Transverse colon (tissue), 4 donors: ENCODE measurements at regions not wholly inside any gene's neighbourhood (a gene's known extent, or its start where the extent isn't known, plus 50 kb on each side); places are given as distances from the start of the nearest gene placed in this dataset.

ENCODE experiments used
- DNase-seq: peaks from one replicate; pipeline ENCODE4 v3.0.0-alpha.2; 2019
- H3K27ac ChIP-seq, 4 donors: fragments of 200-600 bp; sonication (generic); 2 replicates each; pipeline ENCODE4 v1.5.1; 2016 to 2018; ENCODE audit warnings: inconsistent platforms in 4 of 4
- H3K27me3 ChIP-seq: fragments of 200-600 bp; sonication (generic); 2 replicates; pipeline ENCODE4 v1.5.1; 2017; ENCODE audit warnings: inconsistent platforms
- H3K36me3 ChIP-seq, 4 donors: fragments of 200-600 bp; sonication (generic); 2 replicates each; pipeline ENCODE4 v1.5.1; 2017 to 2019; ENCODE audit warnings: inconsistent platforms in 4 of 4
- H3K4me1 ChIP-seq, 4 donors: fragments of 200-600 bp; sonication (generic); 2 replicates each; pipeline ENCODE4 v1.5.1; 2017 to 2020; ENCODE audit warnings: inconsistent platforms in 4 of 4
- H3K4me3 ChIP-seq, 4 donors: fragments of 200-600 bp; sonication (generic); 1 replicate in 1 of 4; 2 replicates in 3 of 4; pipeline versions ENCODE4 v1.5.1 to v1.6.1; 2017 to 2019; ENCODE audit warnings: inconsistent platforms in 4 of 4
- H3K9me3 ChIP-seq, 2 donors: fragments of 200-600 bp; sonication (generic); 2 replicates each; pipeline ENCODE4 v1.5.1; 2017 to 2019; ENCODE audit warnings: inconsistent platforms in 2 of 2
- EP300 ChIP-seq: sonication (generic); formaldehyde crosslinking; IDR thresholded peaks from one replicate; pipeline ENCODE4 v1.6.1; 2017; ENCODE audit warnings: antibody characterized with exemption, low read depth
- POLR2A ChIP-seq: fragments of 450-650 bp; IDR thresholded peaks from one replicate; pipeline ENCODE4 v1.6.1; 2016; ENCODE audit warnings: antibody characterized with exemption, mild to moderate bottlenecking, moderate library complexity
- POLR2AphosphoS5 ChIP-seq, 3 donors: sonication (generic); formaldehyde crosslinking; IDR thresholded peaks; one replicate each; pipeline ENCODE4 v1.6.1; 2016; ENCODE audit warnings: antibody characterized with exemption in 3 of 3
- WGBS, 2 donors: methylation state at CpG; one replicate each; pipeline ENCODE4 v1.1.5; 2018; ENCODE audit warnings: low coverage in 1 of 2; 5-methylcytosine and 5-hydroxymethylcytosine counted together
- in situ Hi-C, 4 donors: fragments of 200-750 bp; cut with MboI; loops; one replicate each; pipeline versions ENCODE4 v1.15.0 to v1.15.1; 2017; ENCODE audit warnings: low sequenced_read_pairs in 3 of 4, low pct_ligation_motif_present in 1 of 4, low pct_unique_long_range_greater_than_20kb in 1 of 4
- intact Hi-C: fragments of 100-400 bp; cut with DNase I; formaldehyde crosslinking; loops from one replicate; pipeline ENCODE4 v1.15.1; 2023; ENCODE audit warnings: low total_unique reads
- TF ChIP-seq, protein P1 (sequence below), 5 experiments: fragments of 200-600 bp in 3 of 5; fragments of 450-650 bp in 2 of 5; sonication (generic) in 3 of 5; IDR thresholded peaks; 1 replicate in 2 of 5; 2 replicates in 3 of 5; pipeline ENCODE4 v1.5.1; 2016 to 2017; ENCODE audit warnings: antibody characterized with exemption in 5 of 5, inconsistent platforms in 3 of 5, mild to moderate bottlenecking in 2 of 5, moderate library complexity in 1 of 5

DNA sequence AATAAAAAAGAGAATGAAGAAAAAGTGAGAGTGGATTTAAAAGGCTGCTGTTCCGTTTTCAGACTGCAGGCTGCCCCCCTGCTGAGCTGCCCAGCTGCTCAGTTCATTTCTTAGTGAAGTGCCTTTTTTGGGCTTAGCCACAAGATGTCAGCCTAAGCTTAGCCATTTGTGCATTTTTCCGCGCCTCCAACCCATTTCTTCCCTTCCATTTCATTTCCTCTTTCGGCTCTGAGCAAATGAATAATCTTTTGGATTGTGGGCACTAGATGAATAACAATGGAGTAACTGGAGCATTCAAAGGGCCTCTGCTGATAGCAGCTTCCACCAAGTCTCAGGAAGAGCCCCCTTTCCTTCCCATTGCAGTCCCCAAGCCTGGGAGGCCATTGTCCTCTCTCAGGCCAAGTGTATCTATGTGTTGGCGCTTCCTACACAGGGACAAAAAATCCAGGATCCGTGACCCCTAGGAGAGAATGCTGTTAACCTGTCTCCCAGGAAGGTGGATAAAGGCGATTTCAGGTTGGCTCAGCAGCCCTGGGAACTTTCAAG is 83.5 kb upstream of the SPTLC3 start:
- peaks cover 0 to 9% (median 0%) of the 10 kb centered on the region in 4 donors for H3K4me1 ChIP-seq
- intact Hi-C loops = loop anchor here (5.0 kb wide), 1 partner anchor 192 kb away; no protein-coding TSS in a partner anchor
- H3K9me3 ChIP-seq = no peaks in the 10 kb centered on the region
- no peaks in the 10 kb centered on the region for H3K36me3 ChIP-seq
- no peak overlapping the region for H3K4me3 ChIP-seq
- TF ChIP-seq EP300 = no peak
- TF ChIP-seq POLR2AphosphoS5 (IDR thresholded peaks at IDR 0.05) = no peak
- TF ChIP-seq, protein P1, sequence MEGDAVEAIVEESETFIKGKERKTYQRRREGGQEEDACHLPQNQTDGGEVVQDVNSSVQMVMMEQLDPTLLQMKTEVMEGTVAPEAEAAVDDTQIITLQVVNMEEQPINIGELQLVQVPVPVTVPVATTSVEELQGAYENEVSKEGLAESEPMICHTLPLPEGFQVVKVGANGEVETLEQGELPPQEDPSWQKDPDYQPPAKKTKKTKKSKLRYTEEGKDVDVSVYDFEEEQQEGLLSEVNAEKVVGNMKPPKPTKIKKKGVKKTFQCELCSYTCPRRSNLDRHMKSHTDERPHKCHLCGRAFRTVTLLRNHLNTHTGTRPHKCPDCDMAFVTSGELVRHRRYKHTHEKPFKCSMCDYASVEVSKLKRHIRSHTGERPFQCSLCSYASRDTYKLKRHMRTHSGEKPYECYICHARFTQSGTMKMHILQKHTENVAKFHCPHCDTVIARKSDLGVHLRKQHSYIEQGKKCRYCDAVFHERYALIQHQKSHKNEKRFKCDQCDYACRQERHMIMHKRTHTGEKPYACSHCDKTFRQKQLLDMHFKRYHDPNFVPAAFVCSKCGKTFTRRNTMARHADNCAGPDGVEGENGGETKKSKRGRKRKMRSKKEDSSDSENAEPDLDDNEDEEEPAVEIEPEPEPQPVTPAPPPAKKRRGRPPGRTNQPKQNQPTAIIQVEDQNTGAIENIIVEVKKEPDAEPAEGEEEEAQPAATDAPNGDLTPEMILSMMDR (IDR thresholded peaks at IDR 0.05) = peak; percentile 70 to 91 (median 73)
- TF ChIP-seq POLR2A = no peak
- H3K27ac ChIP-seq = no peak overlapping the region
- in situ Hi-C loops = loop anchor here in 2 of 4 donors (10.0 kb wide), 2 partner anchors 60 to 180 kb away; no protein-coding TSS in a partner anchor
- peak; percentile 44 for DNase-seq
- H3K27me3 ChIP-seq = no peaks in the 10 kb centered on the region
- WGBS, 2 donors = 8 to 33% methylated on average over 4 to 7 of the region's 7 CpGs

DNA sequence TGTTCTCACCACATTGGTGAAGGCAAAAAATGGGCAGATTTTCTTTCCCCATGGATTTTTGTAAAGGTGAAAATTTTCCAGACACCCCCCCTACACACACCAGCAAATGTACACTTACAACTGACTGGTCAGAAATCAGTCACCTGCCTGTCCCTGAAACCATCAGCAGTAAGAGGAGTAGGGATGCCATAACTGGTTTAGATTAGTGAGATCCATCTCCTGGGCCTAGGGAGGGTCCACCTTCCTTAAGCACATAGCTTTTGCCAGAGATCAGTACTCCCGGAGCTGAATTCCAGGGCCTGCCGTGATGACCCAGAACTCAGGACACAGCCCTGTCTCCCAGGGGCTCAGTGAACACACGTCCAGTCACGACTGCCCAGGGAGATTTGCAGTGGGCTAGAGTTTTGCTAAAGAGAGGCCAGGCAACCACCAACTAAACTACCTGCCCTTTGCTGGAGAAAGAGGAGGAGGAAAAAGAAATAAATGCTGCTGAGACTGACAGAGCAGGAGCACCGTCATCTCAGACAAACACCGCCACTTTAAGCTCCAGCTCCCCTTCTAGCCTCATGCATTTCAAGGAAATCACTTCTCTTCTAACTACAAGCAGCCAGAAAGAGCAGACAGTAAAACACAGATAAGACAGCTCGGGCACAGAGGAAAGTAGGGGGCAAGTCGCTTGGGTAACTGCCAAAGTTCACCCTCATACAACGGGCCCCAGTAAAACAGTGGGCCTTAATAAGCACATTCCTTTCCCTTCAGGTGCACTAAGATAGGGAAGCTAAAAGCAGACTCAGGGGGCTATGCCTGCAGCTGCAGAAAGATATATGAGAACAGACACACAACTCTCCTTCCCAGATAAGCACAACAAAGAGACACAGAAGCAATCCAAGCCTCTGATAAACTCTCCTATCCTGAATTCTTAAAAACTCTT is 82.6 kb upstream of the SPTLC3 start:
- intact Hi-C loops (loop anchor here (5.0 kb wide), 1 partner anchor 191 kb away; no protein-coding TSS in a partner anchor), in situ Hi-C loops (loop anchor here in 2 of 4 donors (10.0 kb wide), 2 partner anchors 59 to 179 kb away; no protein-coding TSS in a partner anchor)
- H3K4me1 ChIP-seq = peaks cover 0 to 9% (median 0%) of the 10 kb centered on the region in 4 donors
- no peaks in the 10 kb centered on the region for H3K9me3 ChIP-seq
- no peaks in the 10 kb centered on the region for H3K27me3 ChIP-seq
- H3K27ac ChIP-seq = no peak overlapping the region
- no peaks in the 10 kb centered on the region for H3K36me3 ChIP-seq
- no peak for TF ChIP-seq POLR2AphosphoS5 (IDR thresholded peaks at IDR 0.05)
- TF ChIP-seq, protein P1 (IDR thresholded peaks at IDR 0.05) = no peak
- TF ChIP-seq POLR2A = no peak
- no peak for TF ChIP-seq EP300
- DNase-seq = no peak
- H3K4me3 ChIP-seq = no peak overlapping the region
- WGBS, 2 donors = 40 to 52% methylated on average over 6 to 9 of the region's 9 CpGs

DNA sequence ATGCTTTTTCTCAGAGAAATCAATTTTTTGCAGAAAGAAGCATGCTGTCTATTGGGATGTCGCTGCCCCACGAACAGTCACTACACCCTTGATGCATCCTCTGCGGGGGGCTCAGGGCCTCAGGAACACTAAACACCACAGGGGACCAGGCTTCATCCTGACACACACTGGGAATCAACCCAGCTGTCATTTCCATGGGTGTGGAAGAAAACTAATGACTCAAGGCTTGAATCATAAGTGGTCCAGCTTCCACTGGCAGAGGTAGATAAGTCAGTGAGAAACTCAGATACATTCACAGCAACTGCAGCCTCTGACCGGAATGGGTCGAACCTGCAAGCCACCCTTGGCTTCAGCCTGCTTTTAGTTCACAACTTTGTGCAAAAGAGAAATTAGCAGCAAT is 81.3 kb upstream of the SPTLC3 start:
- WGBS, 2 donors = 86 to 96% methylated on average over 4 to 5 of the region's 5 CpGs
- peaks cover 0 to 9% (median 0%) of the 10 kb centered on the region in 4 donors for H3K4me1 ChIP-seq
- intact Hi-C loops (loop anchor here (5.0 kb wide), 1 partner anchor 190 kb away; no protein-coding TSS in a partner anchor), in situ Hi-C loops (loop anchor here in 2 of 4 donors (10.0 kb wide), 2 partner anchors 57 to 177 kb away; no protein-coding TSS in a partner anchor)
- no peaks in the 10 kb centered on the region for H3K36me3 ChIP-seq
- H3K4me3 ChIP-seq = no peak overlapping the region
- DNase-seq = no peak
- H3K27ac ChIP-seq = no peak overlapping the region
- TF ChIP-seq POLR2A = no peak
- TF ChIP-seq POLR2AphosphoS5 (IDR thresholded peaks at IDR 0.05) = no peak
- TF ChIP-seq, protein P1 (IDR thresholded peaks at IDR 0.05) = no peak
- no peak for TF ChIP-seq EP300
- no peaks in the 10 kb centered on the region for H3K9me3 ChIP-seq
- no peaks in the 10 kb centered on the region for H3K27me3 ChIP-seq

DNA sequence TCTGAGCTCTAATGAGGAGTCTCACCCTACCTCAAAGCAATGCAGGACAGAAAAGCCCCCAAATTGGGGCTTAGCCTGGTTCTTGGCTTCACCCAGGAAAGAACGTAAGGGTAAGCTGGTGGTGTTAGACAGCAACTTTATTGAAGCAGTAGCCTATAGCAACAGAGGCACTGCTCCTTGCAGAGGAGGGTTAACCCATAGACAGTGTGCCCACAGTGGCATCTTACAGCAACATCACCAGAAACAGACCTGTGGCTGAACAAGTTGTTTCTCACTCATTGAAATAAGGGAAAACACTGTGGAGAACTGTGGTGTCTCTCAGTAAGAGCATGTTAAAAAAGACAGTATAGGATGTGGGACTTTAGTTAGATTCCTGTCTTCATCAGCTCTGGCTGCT is 80.4 kb upstream of the SPTLC3 start:
- in situ Hi-C loops = loop anchor here in 2 of 4 donors (10.0 kb wide), 2 partner anchors 56 to 176 kb away; no protein-coding TSS in a partner anchor
- TF ChIP-seq POLR2AphosphoS5 (IDR thresholded peaks at IDR 0.05) (no peak), POLR2A (no peak), EP300 (no peak)
- TF ChIP-seq, protein P1 (IDR thresholded peaks at IDR 0.05) = no peak
- H3K4me1 ChIP-seq = peaks cover 0 to 9% (median 0%) of the 10 kb centered on the region in 4 donors
- H3K4me3 ChIP-seq = no peak overlapping the region
- no peaks in the 10 kb centered on the region for H3K36me3 ChIP-seq
- no peaks in the 10 kb centered on the region for H3K9me3 ChIP-seq
- no peak for DNase-seq
- H3K27me3 ChIP-seq = no peaks in the 10 kb centered on the region
- intact Hi-C loops = loop anchor here (5.0 kb wide), 1 partner anchor 189 kb away; no protein-coding TSS in a partner anchor
- no peak overlapping the region for H3K27ac ChIP-seq
- WGBS, 2 donors = 81 to 86% methylated on average over 1 of the region's 1 CpG
